ENCODE measurements at regions not wholly inside any gene's neighbourhood (a gene's known extent, or its start where the extent isn't known, plus 50 kb on each side); places are given as distances from the start of the nearest gene placed in this dataset.

DNA sequence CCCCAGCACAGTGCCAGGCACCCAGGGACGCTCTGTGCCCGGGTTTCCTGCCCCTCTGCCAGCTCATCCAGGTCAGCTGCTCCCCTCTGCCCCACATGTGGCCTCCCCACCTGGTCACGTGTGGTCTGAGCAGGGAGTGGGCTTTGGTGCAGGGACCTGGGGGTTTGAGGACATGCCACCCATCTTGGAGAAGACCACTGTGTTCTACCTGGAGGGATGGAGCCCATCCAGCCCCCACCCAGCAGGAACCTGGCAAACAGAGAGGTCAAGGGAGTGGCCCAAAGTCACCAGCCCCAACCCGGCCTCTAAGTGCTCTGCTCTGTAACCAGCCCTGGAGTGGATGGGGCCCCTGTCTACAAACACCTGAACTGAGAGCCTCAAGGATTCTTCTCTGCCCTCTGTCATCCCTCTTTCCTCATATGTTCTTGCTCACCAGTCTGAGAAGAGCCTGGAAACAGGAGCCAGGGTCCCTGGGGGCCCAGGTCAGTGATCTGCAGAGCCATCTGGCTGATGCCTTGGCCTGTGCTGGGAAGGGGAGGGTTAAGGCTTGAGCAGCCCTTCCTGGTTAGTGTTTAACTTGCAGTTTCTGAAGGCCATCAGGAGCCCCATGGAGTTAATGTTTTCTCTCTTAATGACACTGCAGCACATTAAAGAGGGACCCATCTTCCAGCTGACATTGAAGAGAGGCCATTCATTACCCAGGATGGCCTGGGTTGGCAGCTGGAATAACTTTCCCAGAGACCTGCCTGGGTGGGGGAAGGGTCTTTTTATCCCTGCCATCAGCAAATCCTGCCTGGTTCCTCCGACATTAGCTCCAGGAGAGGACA is 235.4 kb downstream of the PTPRU start (continued):
- TF ChIP-seq DMTF1 (CRISPR knock-in tag; IDR thresholded peaks at IDR 0.05) (no peak), ZBTB8A (CRISPR knock-in tag; IDR thresholded peaks at IDR 0.05; ENCODE audit: borderline replicate concordance, low read depth) (no peak), MYC (CRISPR knock-in tag; IDR thresholded peaks at IDR 0.05; ENCODE audit: borderline replicate concordance) (no peak; the same call in 1 of the 2 replicates), FOXJ3 (CRISPR knock-in tag; IDR thresholded peaks at IDR 0.05; ENCODE audit: borderline replicate concordance) (peak; percentile 60; the same call in 1 of the 2 replicates), ZNF326 (CRISPR knock-in tag; IDR thresholded peaks at IDR 0.05; ENCODE audit: borderline replicate concordance) (no peak), ZNF775 (CRISPR knock-in tag; IDR thresholded peaks at IDR 0.05; ENCODE audit: borderline replicate concordance) (no peak), ZNF24 (IDR thresholded peaks at IDR 0.05) (no peak), MAFG (CRISPR knock-in tag; IDR thresholded peaks at IDR 0.05) (no peak), RAD51 (IDR thresholded peaks at IDR 0.05; ENCODE audit: borderline replicate concordance) (no peak), ATF6 (CRISPR knock-in tag; conservative IDR thresholded peaks at IDR 0.05) (no peak), ZNF160 (CRISPR knock-in tag; IDR thresholded peaks at IDR 0.05) (no peak), ZNF501 (CRISPR knock-in tag; IDR thresholded peaks at IDR 0.05) (no peak), FUBP1 (CRISPR knock-in tag; IDR thresholded peaks at IDR 0.05; ENCODE audit: borderline replicate concordance) (no peak), ETS1 (CRISPR knock-in tag; IDR thresholded peaks at IDR 0.05) (no peak), HOXD1 (CRISPR knock-in tag; IDR thresholded peaks at IDR 0.05) (0 out of 2 replicates have a peak, but pooled peaks have one; percentile 47), ZNF850 (CRISPR knock-in tag; conservative IDR thresholded peaks at IDR 0.05) (no peak), IRX3 (CRISPR knock-in tag; IDR thresholded peaks at IDR 0.05; ENCODE audit: borderline replicate concordance, low read depth) (no peak)
- TF ChIP-seq, protein P1, sequence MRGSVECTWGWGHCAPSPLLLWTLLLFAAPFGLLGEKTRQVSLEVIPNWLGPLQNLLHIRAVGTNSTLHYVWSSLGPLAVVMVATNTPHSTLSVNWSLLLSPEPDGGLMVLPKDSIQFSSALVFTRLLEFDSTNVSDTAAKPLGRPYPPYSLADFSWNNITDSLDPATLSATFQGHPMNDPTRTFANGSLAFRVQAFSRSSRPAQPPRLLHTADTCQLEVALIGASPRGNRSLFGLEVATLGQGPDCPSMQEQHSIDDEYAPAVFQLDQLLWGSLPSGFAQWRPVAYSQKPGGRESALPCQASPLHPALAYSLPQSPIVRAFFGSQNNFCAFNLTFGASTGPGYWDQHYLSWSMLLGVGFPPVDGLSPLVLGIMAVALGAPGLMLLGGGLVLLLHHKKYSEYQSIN (CRISPR knock-in tag; IDR thresholded peaks at IDR 0.05; ENCODE audit: borderline replicate concordance), result no peak
- TF ChIP-seq, protein P2, sequence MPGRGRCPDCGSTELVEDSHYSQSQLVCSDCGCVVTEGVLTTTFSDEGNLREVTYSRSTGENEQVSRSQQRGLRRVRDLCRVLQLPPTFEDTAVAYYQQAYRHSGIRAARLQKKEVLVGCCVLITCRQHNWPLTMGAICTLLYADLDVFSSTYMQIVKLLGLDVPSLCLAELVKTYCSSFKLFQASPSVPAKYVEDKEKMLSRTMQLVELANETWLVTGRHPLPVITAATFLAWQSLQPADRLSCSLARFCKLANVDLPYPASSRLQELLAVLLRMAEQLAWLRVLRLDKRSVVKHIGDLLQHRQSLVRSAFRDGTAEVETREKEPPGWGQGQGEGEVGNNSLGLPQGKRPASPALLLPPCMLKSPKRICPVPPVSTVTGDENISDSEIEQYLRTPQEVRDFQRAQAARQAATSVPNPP (CRISPR knock-in tag; IDR thresholded peaks at IDR 0.05), result no peak
